NCI-H2081 treated with DMSO at 0.1 percent for 48 hours (cell line): ENCODE measurements at regions not wholly inside any gene's neighbourhood (a gene's known extent, or its start where the extent isn't known, plus 50 kb on each side); places are given as distances from the start of the nearest gene placed in this dataset.

ENCODE experiments used
- DNase-seq: peaks from one replicate; lab custom pipeline; 2025; lab: John Stamatoyannopoulos, UW

DNA sequence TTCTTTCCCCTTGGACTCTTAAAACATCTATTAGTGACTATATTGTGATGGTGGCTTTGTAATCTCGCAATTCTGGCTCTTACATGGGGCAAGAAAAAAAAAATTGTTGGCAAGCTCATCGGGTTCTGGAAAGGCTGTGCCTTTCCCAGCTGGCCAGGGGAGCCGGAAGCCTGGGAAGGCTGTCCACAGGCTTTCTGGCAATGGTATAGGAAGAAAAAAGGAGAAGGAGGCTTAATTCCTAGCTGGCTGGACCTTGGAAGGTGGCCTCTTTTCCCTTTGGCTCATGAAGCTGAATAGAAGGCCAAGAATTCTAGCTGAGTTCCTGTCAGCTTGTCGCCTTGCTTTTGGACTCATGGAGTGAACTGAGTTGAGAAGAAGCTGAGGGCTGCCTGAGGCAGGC, 243.5 kb upstream of the SEMA6D start:
- DNase-seq, result no peak

DNA sequence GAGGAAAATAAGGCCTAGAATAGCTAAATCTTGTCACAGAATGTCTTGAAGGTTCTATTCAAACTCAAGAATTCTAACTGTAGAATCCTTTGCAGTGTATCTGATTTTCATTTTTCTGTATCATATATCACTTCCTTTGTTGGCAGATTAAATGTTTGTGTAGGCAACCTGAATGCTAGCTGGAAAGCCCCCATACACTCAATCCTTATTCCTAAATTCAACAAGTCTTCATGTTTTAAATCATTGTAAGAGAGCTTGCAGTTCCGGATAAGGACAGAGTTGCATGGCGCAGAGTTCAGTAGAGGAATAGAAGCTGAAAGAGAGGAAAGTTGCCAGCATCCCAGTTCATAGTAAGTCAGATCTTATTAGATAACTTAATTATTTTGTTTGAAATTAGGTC, 242.0 kb upstream of the SEMA6D start:
- no peak for DNase-seq

GRCh38 chr15:47477341-47477740, 240.0 kb upstream of the SEMA6D start:
- DNase-seq, result no peak

DNA sequence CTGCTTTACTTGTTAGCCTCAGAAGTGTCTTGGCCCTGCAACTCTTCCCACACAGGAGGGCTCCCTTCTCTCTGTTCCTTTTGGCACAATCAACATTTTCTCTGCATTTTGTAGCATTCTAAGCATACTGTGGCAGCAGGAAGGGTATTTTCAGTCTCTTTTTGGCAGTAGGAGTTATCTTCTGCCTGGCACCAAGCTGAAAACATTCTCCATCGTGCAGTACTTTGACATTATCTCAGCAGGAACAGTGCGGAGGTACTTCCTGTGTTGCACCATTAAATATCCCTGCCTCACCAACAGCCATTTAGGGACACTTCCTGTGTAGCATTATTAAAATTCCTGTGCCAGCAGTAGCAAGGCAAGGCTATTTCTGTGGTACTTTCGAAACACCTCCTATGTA, 233.2 kb upstream of the SEMA6D start:
- DNase-seq, result no peak

GRCh38 chr15:47484997-47485396, 232.3 kb upstream of the SEMA6D start:
- DNase-seq, result no peak

- no peak for DNase-seq
These were observed 231.9 kb upstream of the SEMA6D start for GRCh38 chr15:47485419-47485818.

GRCh38 chr15:47486040-47486439, 231.3 kb upstream of the SEMA6D start:
- no peak for DNase-seq

- DNase-seq, result no peak
These were observed 225.1 kb upstream of the SEMA6D start for GRCh38 chr15:47492195-47492594.

DNA sequence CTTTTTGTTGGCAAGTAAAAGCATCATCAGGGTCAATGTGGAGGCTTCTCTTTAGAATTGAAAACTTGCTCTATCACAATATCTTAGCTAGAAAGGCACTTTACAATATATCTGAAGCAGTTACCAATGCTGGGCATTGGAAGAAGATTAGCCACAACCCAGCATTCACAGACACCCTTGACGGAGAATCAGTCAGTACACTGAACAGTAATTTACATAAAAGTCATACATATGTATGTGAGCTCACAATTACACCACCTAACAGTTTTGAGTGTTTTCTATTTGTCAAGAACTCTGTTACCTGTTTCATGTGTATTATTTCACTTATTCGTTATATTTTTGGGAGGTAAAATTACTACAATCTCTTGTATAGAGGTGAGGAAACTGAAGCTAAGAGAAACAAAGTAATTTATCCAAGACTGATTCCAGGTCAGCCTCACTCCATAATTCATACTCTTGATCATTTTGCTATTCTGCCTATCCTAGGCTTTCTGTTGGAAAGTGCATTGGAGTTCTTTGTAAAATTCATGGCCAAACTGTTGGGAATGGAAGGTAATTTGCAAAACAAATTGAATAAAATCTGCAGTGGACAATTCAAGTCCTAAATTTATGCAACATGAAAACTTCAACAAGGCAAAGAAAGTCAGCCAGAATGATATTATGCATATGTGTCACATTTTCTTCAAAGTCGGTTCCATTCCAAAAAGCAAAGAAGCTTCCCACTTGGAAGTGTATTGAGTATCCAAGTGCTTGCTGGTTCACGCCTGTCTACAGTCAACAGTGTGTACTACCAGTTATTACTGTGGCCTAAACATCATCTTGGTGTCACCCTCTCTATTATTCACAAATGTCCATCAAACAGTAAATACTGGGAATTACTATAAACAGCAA, 223.7 kb upstream of the SEMA6D start:
- DNase-seq, result no peak

- DNase-seq, result no peak
These were observed 220.7 kb upstream of the SEMA6D start for GRCh38 chr15:47496343-47497185.

DNA sequence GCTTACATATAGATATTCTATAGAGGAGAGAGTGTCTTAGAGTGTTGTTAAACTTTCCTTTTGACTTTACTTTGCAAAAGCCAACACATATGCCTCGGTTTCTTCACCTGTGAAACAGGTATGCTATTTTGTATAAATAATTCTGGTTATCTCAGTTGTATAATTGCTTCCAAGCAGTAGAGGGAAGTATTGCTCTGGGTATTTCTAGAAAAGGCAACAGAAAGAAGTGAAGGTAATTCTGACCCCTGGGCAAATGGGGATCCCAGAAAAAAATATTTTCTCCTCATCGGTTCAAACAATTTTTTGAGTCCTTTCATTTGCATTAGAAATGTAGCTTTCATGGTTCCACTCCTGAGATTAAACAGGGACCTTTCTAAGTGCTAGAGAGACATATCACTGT, 216.5 kb upstream of the SEMA6D start:
- no peak for DNase-seq

DNA sequence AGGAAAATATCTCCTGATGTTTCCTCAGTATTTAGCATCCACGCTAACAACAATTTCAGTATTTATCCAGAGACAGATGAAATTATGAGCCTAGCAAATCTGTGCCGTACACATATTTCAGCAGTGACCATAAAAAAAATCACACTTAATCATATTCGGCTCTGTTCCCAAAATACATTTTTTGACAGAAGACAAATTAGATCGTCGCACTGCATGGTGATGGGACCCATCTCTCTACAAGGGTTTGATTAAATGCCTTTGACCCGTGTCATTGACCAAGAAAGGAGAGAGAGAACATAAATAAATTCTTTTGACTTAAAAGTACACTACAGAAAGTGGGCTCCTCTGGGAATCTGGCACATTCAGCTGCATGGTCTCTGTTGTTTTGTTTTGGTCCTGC, 215.3 kb upstream of the SEMA6D start:
- no peak for DNase-seq

DNA sequence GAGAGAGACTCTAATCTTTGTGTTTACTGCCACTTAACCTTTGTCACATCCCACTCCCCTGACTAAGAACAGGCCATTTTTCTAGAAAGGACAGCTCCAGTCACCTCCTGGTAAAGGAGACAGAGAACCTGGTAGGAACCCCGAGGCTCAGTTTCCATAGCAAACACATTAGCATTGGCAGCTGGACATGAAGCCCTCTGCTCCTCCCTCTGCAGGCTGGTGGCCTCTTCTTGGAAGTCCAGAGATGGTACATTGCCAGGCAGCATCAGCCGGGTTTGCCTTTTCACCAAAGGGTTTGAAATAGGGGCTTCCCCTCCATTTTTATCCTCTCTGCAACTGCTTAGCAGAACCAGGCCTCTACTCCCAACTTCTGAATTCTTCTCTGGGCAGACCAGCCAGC, 213.4 kb upstream of the SEMA6D start:
- no peak for DNase-seq

- no peak for DNase-seq
These were observed 212.6 kb upstream of the SEMA6D start for GRCh38 chr15:47504624-47505256.

- no peak for DNase-seq
These were observed 211.5 kb upstream of the SEMA6D start for GRCh38 chr15:47505712-47506328.

- peak; percentile 32 for DNase-seq
These were observed 210.8 kb upstream of the SEMA6D start for GRCh38 chr15:47506329-47507100.

DNA sequence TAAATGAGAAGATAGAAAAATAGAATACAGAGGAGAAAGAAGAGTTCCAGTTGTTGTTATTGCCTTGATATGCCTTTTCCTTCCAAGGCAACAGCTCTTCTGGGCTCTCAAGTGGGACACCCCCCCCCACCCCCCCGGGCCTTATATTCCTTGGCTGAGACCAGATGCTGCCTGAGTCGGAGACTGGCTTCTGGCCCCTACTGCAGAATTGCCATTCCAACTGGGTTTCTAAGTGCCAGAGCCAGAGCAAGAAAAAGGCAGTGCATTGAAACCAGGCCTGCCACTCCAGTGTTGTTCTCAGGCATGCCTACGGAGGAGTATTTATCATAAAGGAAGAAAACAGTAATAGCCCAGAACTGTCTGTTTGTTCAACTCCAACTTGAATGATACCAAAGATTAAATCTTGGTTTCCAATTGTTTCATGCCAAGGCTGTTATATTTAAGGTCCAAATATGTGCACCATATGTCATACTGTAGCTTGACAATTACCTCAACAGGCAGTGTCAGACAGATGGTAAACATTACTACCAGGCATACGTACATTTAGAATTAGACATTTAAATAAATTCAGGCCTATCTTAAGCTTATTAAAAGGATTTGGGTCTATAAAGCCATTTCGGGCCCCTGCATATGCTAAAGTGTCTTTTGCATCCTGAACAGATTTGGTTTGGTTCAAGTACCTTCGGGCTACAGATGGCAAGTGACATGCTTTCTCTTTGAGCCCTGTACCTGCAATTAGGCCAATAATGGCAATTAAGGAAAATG, 209.9 kb upstream of the SEMA6D start:
- DNase-seq, result no peak

DNA sequence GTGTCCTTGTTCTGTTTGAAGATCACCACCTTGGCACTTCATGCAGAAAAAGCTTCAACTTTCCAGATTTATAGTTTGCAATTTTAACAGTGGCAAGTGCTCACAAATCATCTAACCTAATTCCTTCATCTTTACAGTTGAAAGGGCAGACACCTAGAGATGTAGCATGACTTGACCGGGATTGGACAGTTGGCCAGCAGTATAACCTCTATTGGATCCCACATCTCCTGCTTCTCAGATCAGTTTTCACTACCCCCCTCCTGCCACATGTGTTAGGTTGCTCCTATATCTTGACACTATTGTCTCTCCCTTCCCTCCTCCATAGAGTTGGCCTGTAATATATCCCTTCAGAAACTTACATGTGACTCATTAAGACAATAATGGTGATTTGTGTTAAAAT, 206.0 kb upstream of the SEMA6D start:
- DNase-seq, result no peak

- DNase-seq, result no peak
These were observed 203.8 kb upstream of the SEMA6D start for GRCh38 chr15:47513471-47513870.

- DNase-seq, result no peak
These were observed 203.1 kb upstream of the SEMA6D start for GRCh38 chr15:47514200-47514652.

- DNase-seq, result no peak
These were observed 200.7 kb upstream of the SEMA6D start for GRCh38 chr15:47516558-47516957.
